OCI-LY1 (cell line): ENCODE measurements at regions not wholly inside any gene's neighbourhood (a gene's known extent, or its start where the extent isn't known, plus 50 kb on each side); places are given as distances from the start of the nearest gene placed in this dataset.

Source experiments
- H2AFZ ChIP-seq: fragments of 200-600 bp; sonication (generic), shearing (Covaris generic); 2 replicates; pipeline ENCODE4 v1.6.0; 2014; ENCODE audit warnings: antibody characterized with exemption, mild to moderate bottlenecking, low read length
- H3F3A ChIP-seq: fragments of 200-600 bp; sonication (generic), shearing (Covaris generic); 2 replicates; pipeline ENCODE4 v1.6.0; 2014; ENCODE audit warnings: mild to moderate bottlenecking, antibody characterized with exemption, low read length, moderate library complexity; ENCODE audit not compliant: insufficient read depth
- H3K27ac ChIP-seq: fragments of 200-600 bp; sonication (generic); 2 replicates; pipeline ENCODE4 v1.5.1; 2014; ENCODE audit warnings: low read length, mixed run types, mild to moderate bottlenecking, low read depth; ENCODE audit not compliant: poor library complexity, severe bottlenecking
- H3K27me3 ChIP-seq: fragments of 200-600 bp; sonication (generic); 2 replicates; pipeline ENCODE4 v1.6.0; 2014; ENCODE audit warnings: antibody characterized with exemption, mild to moderate bottlenecking, low read length, moderate library complexity; ENCODE audit not compliant: insufficient read depth
- H3K36me3 ChIP-seq: fragments of 200-600 bp; sonication (generic); 2 replicates; pipeline ENCODE4 v1.6.1; 2014; ENCODE audit warnings: mild to moderate bottlenecking, antibody characterized with exemption, low read length, moderate library complexity, mixed read lengths; ENCODE audit not compliant: insufficient read depth
- H3K4me1 ChIP-seq: fragments of 200-600 bp; sonication (generic); 2 replicates; pipeline ENCODE4 v1.5.1; 2014; ENCODE audit warnings: mild to moderate bottlenecking, low read length, moderate library complexity; ENCODE audit not compliant: insufficient read depth, severe bottlenecking
- H3K4me2 ChIP-seq: fragments of 200-600 bp; sonication (generic), shearing (Covaris generic); 2 replicates; pipeline ENCODE4 v1.6.1; 2014; ENCODE audit warnings: low read length
- H3K4me3 ChIP-seq: fragments of 200-600 bp; sonication (generic); 2 replicates; pipeline ENCODE4 v1.5.1; 2014; ENCODE audit warnings: low read length, low read depth, mild to moderate bottlenecking, mixed read lengths; ENCODE audit not compliant: poor library complexity, severe bottlenecking
- H3K79me2 ChIP-seq: fragments of 200-600 bp; shearing (Covaris generic); 2 replicates; pipeline ENCODE4 v1.6.1; 2016; ENCODE audit warnings: mixed run types, low read length, mixed read lengths; ENCODE audit not compliant: insufficient read depth
- H3K9ac ChIP-seq: fragments of 200-600 bp; sonication (generic), shearing (Covaris generic); 2 replicates; pipeline ENCODE4 v1.6.1; 2014; ENCODE audit warnings: mild to moderate bottlenecking, low read length, mixed read lengths
- H3K9me2 ChIP-seq: fragments of 200-600 bp; sonication (generic), shearing (Covaris generic); 2 replicates; pipeline ENCODE4 v1.6.1; 2014; ENCODE audit warnings: low read depth, mild to moderate bottlenecking, low read length, mixed read lengths
- H3K9me3 ChIP-seq: fragments of 200-600 bp; shearing (Covaris generic); 2 replicates; pipeline ENCODE4 v1.6.1; 2014; ENCODE audit warnings: low read length, mixed read lengths
- H4K20me1 ChIP-seq: fragments of 200-600 bp; sonication (generic), shearing (Covaris generic); 2 replicates; pipeline ENCODE4 v1.6.0; 2016; ENCODE audit warnings: mild to moderate bottlenecking, low read length; ENCODE audit not compliant: insufficient read depth
- CTCF ChIP-seq: fragments of 200-600 bp; sonication (generic), shearing (Covaris generic); IDR thresholded peaks from 2 replicates; pipeline ENCODE4 v1.5.1; 2017; ENCODE audit warnings: mild to moderate bottlenecking, antibody characterized with exemption, low read length, moderate library complexity, mixed read lengths
- EZH2 ChIP-seq: fragments of 200-600 bp; sonication (generic), shearing (Covaris generic); IDR thresholded peaks from 2 replicates; pipeline ENCODE4 v1.8.0; 2017; ENCODE audit warnings: borderline replicate concordance, mixed run types, mild to moderate bottlenecking, antibody characterized with exemption, low read length, moderate library complexity, mixed read lengths

GRCh38 chr15:23854203-23854911 lies 167.3 kb upstream of the NDN start:
- H3K27me3 ChIP-seq: no peaks in the 10 kb centered on the region
- H3F3A ChIP-seq: no peaks in the 10 kb centered on the region
- H3K4me3 ChIP-seq: no peak overlapping the region
- no peaks in the 10 kb centered on the region for H3K4me1 ChIP-seq
- H2AFZ ChIP-seq: no peak overlapping the region
- H3K79me2 ChIP-seq: no peaks in the 10 kb centered on the region
- no peak overlapping the region for H3K4me2 ChIP-seq
- H3K9me3 ChIP-seq: no peaks in the 10 kb centered on the region
- no peaks in the 10 kb centered on the region for H3K36me3 ChIP-seq
- H4K20me1 ChIP-seq: no peaks in the 10 kb centered on the region
- no peak overlapping the region for H3K9ac ChIP-seq
- no peak for TF ChIP-seq EZH2
- no peak for TF ChIP-seq CTCF
- no peak overlapping the region for H3K27ac ChIP-seq
- H3K9me2 ChIP-seq: no peaks in the 10 kb centered on the region

GRCh38 chr15:23854912-23855659 lies 168.0 kb upstream of the NDN start:
- Histone ChIP-seq H3K79me2 (no peaks in the 10 kb centered on the region), H3K4me3 (no peak overlapping the region), H4K20me1 (no peaks in the 10 kb centered on the region), H3K36me3 (no peaks in the 10 kb centered on the region), H3K27me3 (no peaks in the 10 kb centered on the region), H3K4me1 (no peaks in the 10 kb centered on the region), H3K9ac (no peak overlapping the region), H3K9me2 (no peaks in the 10 kb centered on the region), H3K9me3 (no peaks in the 10 kb centered on the region), H3K27ac (no peak overlapping the region), H2AFZ (no peak overlapping the region), H3K4me2 (no peak overlapping the region), H3F3A (no peaks in the 10 kb centered on the region)
- TF ChIP-seq CTCF: no peak
- TF ChIP-seq EZH2: no peak

- Histone ChIP-seq H3K9me3 (no peaks in the 10 kb centered on the region), H4K20me1 (no peaks in the 10 kb centered on the region), H3K27ac (no peak overlapping the region), H3K4me1 (no peaks in the 10 kb centered on the region), H3K79me2 (no peaks in the 10 kb centered on the region), H3K27me3 (no peaks in the 10 kb centered on the region), H3K9ac (no peak overlapping the region), H3K4me2 (no peak overlapping the region), H3K36me3 (no peaks in the 10 kb centered on the region), H3K4me3 (no peak overlapping the region), H2AFZ (no peak overlapping the region), H3K9me2 (no peaks in the 10 kb centered on the region), H3F3A (no peaks in the 10 kb centered on the region)
- TF ChIP-seq EZH2 (no peak), CTCF (no peak)
Observed at GRCh38 chr15:23855947-23856346, 168.8 kb upstream of the NDN start.
